Breast epithelium (tissue), 3 donors: ENCODE measurements at regions not wholly inside any gene's neighbourhood (a gene's known extent, or its start where the extent isn't known, plus 50 kb on each side); places are given as distances from the start of the nearest gene placed in this dataset.

Experiments
- POLR2A ChIP-seq: fragments of 450-650 bp; IDR thresholded peaks from one replicate; pipeline ENCODE4 v1.6.1; 2016; ENCODE audit warnings: antibody characterized with exemption, mild to moderate bottlenecking, moderate library complexity
- TF ChIP-seq, protein P1 (sequence below), 3 donors: fragments of 450-650 bp; IDR thresholded peaks; one replicate each; pipeline ENCODE4 v1.5.1; 2016 to 2017; ENCODE audit warnings: antibody characterized with exemption in 3 of 3, mild to moderate bottlenecking in 3 of 3, moderate library complexity in 3 of 3

DNA sequence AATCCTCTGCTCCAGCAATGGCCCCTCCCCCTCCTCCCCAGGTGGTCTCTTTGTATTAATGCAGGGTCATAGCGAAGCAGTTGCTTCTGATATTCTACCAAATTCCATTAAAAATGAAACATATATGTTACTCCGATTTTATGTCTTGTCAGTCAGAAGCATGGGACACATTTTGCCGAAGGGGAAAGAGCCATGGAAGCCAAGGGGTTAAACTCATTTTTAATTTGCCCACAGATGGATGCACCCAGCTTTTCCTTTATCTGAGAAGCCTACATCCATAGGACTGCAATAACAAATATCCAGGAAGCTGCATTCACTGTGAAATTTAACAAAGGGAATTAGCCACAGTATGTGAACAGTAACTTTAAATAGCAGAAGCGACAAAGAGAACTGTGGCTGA is 688.2 kb downstream of the QKI start:
- TF ChIP-seq, protein P1, sequence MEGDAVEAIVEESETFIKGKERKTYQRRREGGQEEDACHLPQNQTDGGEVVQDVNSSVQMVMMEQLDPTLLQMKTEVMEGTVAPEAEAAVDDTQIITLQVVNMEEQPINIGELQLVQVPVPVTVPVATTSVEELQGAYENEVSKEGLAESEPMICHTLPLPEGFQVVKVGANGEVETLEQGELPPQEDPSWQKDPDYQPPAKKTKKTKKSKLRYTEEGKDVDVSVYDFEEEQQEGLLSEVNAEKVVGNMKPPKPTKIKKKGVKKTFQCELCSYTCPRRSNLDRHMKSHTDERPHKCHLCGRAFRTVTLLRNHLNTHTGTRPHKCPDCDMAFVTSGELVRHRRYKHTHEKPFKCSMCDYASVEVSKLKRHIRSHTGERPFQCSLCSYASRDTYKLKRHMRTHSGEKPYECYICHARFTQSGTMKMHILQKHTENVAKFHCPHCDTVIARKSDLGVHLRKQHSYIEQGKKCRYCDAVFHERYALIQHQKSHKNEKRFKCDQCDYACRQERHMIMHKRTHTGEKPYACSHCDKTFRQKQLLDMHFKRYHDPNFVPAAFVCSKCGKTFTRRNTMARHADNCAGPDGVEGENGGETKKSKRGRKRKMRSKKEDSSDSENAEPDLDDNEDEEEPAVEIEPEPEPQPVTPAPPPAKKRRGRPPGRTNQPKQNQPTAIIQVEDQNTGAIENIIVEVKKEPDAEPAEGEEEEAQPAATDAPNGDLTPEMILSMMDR (IDR thresholded peaks at IDR 0.05): no peak
- TF ChIP-seq POLR2A: no peak
